Left cardiac atrium (tissue), 4 donors: ENCODE measurements at regions not wholly inside any gene's neighbourhood (a gene's known extent, or its start where the extent isn't known, plus 50 kb on each side); places are given as distances from the start of the nearest gene placed in this dataset.

ENCODE experiments used
- ATAC-seq, 2 donors: fragments of 200-7000 bp; cut with Tn5 transposase; one replicate each; pipeline ENCODE4 v1.9.1; 2020; ENCODE audit warnings: mild to moderate bottlenecking in 2 of 2, moderate library complexity in 2 of 2
- DNase-seq: peaks from one replicate; pipeline ENCODE4 v3.0.0-alpha.2; 2020
- intact Hi-C, 2 donors: fragments of 100-400 bp; cut with DNase I; formaldehyde crosslinking; loops; one replicate each; pipeline versions ENCODE4 v1.14.1 to v1.15.1; 2022 to 2023
- donor health status: DM: no; HTN: yes; CAD: no.
- donor health status: DM: no; HTN: yes; CAD: no; lungs with severe emphysema.
- donor health status: DM: yes; HTN: yes; CAD: no.
- donor health status: Dilated cardiomyopathy.

DNA sequence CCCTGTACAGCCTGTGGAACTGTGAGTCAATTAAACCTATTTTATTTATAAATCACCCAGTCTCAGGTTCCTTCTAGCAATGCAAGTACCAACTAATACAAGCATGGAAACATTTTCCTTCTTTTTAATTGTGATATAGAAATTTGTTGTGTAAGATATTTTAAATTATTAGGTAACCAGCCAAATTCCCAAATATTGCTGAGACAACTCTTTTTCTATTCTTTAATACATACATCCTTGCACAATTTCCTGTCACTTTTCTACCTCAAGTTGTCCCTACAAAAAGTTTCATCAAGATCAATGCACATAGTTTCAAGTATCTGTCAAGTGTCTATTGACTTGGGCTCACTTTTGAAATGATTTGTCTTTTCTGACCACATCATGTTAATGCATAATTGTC, 488.6 kb downstream of the ACTL7B start:
- DNase-seq: no peak
- intact Hi-C loops: no loop called here
- ATAC-seq: no peak

DNA sequence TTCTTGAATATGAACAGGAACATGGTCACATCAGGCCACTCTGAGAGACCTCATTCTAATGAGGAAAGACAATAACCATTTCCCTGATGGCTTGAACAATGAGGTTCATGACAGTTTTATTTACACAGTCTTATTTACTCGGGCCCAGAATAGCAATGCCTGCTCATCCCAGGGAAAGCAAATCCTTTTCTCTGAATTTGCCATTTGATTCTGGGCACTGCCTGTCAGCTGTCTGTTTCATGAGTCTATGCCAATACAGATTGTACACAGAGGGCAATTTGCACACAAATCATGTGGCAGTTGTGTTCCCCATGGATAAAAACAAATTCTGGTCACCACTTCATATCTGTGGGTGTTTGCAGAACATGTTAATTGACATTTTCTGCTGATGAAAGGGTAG, 492.5 kb downstream of the ACTL7B start:
- DNase-seq (no peak), ATAC-seq (no peak)
- intact Hi-C loops: no loop called here

DNA sequence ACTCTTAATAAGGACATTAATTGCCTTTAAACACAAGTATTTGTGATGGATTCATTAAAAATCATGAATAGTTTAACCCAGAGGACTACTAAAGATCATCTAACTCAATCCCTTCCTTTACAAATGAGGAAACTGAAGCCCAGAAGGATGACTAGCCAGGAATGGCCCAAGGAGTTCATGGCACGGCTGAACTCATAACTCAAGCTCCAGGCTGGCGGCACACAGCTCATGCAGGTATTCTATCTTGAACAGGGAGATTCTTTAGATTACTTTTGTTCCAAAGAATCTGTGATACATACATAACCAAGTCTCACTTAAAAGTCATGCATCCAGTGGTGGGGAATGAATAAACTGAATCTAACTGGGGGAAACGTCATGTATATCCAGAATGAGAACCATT, 495.5 kb downstream of the ACTL7B start:
- no peak for DNase-seq
- ATAC-seq: no peak
- intact Hi-C loops: no loop called here

DNA sequence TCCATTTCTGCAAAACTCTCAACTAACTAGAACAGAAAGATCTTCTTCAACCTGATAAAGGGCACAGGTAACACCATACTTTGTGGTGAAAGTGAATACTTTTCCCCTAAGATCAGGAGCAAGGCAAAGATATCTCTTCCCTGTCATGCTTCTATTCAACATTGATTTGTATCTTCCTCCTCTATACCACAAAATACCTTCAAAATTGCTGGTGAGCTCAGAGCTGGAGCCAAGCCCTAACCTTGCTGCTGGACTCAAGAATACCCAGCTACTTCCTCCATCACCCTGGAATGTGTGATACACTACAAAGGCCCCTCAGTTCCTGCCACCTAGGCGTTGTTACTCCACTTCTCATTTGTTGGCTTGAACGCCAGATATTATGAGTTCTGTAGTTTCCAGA, 499.0 kb downstream of the ACTL7B start:
- intact Hi-C loops: no loop called here
- ATAC-seq: no peak

DNA sequence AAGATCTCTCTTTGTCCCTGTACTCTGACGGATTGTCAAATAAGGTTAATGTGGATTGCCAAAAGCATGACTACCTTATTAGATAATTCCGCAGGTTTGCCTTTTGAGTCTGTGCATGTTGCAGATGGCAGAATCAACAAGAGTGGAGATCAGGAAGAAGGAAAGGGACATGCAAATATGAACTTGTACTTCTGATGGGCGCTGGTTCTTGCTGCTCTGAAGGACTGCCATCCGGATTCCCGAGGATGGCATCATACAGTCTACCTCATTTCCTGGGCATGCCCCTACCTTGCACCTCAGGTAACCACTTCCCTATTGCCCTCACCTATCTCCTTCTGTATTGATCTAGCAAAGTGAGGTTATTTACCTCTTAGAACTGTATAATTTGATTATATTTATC, 504.2 kb downstream of the ACTL7B start:
- DNase-seq (no peak), ATAC-seq (no peak)
- intact Hi-C loops: no loop called here

More for the DNA sequence above, 499.0 kb downstream of the ACTL7B start:
- DNase-seq: no peak

DNA sequence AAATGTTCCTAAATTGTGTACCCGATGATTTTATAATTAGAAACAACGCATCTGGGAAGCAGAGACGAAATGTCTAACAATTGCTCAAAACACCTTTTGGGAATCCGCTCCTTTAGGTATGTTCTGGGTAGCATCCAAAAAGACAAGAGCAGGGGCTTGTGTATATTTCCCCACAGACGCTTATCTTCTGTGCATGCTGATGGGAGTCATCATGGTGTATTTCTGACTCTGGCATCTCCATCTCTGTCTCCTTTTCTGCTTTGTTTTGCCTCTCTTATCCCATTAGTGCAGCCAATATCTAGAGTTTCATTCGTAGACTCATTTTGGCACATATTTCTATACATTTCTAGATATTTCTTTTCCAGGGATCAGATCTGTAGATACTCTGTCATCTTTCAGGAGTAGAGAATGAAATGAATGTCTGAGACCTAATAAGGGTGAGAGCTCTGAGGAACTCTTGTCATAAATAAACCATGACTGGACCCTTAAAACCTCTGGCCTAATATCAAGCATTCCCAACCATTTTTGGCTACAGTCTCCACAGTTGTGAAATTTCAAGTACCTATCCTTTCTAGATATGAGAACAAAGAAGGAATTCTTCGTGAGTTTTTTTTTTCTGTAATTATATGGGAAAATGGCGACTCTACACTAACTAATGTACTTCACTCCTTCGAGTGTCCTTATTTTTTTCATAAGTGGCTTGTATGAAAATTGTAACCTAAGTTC, 508.2 kb downstream of the ACTL7B start:
- intact Hi-C loops: no loop called here

DNA sequence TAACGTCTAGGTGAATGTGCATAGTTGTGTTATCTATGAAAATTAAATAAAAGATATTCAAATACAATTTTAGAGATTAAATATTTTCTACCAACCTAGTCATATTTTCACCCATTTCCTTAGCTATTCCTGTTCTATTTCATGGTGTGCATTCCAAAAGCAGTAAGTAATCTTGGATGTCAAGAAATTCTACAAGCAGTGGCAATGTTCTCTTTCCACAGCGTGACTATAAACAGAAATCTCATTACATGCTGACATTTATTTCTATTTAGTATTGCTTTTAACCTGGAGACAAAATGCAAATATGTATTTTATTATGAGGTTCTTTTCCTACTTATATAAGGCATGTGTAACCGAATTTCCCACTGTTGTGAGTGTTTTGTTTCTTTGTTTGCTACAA, 510.0 kb downstream of the ACTL7B start:
- intact Hi-C loops: no loop called here
- ATAC-seq (no peak), DNase-seq (no peak)

More for the DNA sequence above, 508.2 kb downstream of the ACTL7B start:
- DNase-seq: no peak
- ATAC-seq: peak in 1 of 2 donors; percentile 53

DNA sequence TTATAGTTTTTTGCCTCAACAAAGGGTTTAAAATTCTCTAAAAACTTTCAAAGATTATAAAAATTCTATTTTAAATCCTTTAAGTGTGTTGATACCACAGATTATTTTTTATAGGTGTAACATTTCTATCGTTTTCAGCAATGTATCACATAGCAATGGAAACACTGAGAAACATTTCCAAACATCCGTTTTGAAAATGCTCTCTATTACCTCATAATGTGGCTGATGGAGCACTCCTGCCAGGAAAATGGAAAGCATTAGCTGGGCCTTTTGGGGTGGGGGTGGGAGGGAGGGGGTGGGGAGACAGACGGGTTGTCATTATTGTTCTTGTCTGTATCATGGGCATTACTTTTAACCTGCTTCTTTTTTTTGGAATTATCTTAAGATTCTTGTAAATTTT, 516.5 kb downstream of the ACTL7B start:
- DNase-seq (no peak), ATAC-seq (no peak)
- intact Hi-C loops: no loop called here

DNA sequence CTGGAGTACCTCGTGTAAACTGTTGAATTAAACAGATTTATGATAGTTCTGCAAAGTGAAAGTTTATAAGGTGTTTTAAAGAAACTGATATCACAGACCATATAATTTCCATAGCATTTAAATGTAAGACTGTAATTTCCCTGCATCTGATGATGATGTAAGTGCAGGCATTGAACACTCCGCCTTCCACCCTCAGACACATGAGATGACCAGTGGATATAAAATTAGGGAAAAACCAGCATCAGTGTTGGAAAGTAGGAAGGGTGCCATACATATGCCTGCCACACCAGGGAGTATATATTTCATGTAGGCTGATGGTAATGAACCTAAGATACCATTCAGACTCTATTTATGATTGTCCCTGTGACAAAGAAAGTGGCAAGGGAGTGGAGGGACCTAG, 519.2 kb downstream of the ACTL7B start:
- DNase-seq: no peak
- intact Hi-C loops: no loop called here

DNA sequence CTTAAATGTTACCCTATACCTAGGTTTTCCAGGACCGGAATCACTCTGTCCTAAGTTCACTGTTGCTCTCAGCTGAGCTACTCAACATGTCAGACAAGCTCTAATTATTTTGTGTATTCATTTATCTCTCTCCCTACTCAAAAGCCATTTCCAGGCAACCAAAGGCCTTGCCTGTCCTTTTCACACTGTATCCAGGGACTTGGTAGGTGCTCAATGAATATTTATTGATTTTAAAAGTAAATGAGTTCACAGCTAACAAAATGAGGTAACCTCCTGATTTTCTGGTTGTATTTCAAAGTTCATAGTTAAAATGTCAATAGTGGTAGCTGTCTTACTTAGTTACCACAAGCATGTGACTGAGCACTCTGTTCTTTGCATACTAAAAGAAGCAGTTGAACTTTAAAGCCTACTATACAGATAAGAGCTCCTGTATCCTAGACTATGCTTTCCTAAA, 522.2 kb downstream of the ACTL7B start:
- ATAC-seq: no peak
- intact Hi-C loops: no loop called here
- DNase-seq: no peak

More for the DNA sequence above, 519.2 kb downstream of the ACTL7B start:
- no peak for ATAC-seq

DNA sequence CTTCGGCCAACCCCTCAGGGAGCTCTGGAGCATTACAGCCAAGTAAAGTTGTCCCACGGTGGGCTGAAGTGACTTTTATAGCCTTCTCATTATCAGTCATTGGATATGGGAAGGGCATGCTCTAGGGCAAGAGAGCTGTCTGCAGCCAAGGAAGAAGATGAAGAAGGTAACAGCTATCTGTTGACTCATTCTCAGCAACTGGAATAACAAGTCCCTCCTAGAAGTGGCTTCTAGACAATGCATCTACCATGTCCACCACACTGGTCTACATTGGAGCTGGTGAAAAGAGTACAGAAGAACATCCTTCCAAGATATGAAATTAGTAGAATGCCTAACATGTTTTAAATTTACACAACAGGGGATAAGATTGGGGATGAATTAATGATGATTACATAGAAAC, 524.2 kb downstream of the ACTL7B start:
- intact Hi-C loops: no loop called here
- no peak for DNase-seq
- no peak for ATAC-seq

DNA sequence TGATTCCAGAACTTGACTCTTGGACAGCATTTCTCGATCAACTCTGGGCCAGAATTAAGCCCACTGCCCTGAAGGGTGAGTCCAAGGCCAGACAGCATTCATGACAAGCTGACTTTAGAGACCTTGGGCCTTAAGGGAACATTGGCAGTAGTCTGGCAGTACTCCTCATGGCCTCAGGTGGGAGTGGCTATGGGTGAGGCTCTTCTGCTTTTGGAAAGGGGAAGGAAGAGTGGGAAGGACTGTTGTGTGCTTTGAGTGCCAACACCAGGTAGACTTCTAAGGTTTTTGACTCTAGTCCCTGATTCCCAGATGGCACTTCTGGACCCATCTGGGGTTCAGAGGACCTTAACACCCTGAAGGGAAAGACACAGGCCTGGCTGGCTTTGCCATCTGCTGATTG, 530.4 kb downstream of the ACTL7B start:
- intact Hi-C loops: no loop called here
- DNase-seq (no peak), ATAC-seq (no peak)

DNA sequence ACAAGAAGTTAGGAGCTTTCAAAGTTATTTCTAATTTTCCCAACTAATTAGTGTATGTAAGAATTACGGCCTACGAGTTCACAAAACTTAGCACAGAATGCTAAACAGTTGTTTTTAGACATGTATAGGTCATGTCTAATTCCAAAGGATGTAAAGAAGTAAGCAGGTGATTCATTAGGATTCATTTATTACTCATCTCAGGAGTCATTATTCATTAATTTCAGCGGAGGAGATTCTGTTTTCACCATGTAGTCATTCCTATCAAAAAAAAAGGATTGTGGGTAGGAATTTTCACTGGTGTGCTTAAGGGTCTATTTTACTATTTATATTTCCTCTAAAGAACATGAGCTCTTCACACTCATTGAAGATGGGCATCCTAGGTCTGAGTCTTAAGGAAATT, 532.2 kb downstream of the ACTL7B start:
- no peak for DNase-seq
- no peak for ATAC-seq
- intact Hi-C loops: no loop called here

DNA sequence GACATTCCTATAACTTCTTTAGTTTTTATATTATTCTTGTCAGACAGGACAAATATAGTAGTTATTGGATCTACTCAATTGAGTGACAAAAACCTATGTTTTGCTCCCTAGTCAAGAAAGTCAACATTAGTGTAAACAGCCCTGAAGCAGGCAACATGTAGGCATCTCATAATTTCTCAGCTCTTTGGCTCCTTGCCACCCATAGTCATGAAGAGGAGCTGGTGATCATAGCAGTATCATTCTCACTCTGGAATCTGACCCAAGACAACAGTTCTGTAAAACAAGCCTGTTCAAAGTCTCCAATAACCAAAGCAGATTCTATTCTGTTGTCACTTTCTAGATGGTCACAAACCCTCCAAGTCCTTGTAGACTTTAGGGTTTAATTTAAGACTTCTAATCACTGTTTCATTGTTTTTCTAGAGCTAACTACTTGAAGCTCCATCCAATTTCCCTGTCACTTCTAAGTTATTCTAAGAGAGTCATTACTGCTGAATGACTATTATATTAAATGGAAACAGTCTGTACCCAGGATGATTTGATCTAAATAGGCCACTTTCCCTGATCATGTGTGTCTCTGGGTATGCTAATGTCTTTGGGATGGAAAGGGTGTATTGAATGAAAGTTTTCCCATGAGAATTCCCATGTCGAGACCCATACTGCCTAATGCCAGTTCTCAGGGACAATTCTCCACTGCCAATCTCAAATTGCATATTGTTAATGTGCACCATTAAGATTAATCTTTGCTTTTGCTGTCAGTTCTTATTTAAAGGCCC, 533.3 kb downstream of the ACTL7B start:
- DNase-seq: no peak
- intact Hi-C loops: no loop called here
- ATAC-seq: no peak

DNA sequence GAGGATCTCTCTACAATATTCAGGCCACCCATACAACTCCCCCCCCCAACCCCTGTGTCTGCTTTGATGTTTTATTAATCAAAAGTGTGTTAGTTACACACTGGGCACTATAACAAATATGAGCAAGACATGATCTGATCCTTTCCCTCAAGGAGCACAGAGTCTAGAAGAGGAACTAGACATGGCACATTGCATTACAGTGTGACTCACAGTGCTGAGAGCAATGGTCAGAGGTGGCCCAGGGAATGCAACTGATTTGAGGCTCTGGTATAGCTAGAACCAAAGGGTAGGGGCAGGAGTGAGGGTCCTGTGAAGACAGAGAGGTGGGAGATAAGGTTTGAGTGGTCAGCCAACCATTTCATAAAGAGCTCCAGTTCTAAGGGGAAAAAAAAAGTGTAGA, 539.2 kb downstream of the ACTL7B start:
- ATAC-seq: no peak
- DNase-seq: no peak
- intact Hi-C loops: no loop called here

DNA sequence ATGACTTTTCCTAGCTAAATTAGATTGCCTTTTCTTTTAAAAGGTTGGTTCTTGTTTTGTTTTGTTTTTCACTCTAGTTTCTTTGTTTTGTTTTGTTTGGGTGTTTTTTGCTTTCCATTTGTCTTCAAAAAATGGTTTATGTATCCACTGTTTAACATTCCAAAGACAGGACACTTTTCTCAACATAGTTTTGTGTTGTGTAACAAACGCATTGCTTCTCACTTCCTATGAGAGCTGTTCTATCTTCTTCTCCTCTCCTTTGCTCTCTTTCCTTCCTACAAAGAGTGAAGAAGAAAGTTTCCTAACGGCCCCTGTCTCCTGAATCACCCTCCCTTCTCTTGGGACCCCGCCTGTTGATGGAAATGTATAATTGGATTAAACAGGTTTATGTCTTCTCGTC, 539.7 kb downstream of the ACTL7B start:
- ATAC-seq (no peak), DNase-seq (no peak)
- intact Hi-C loops: no loop called here

DNA sequence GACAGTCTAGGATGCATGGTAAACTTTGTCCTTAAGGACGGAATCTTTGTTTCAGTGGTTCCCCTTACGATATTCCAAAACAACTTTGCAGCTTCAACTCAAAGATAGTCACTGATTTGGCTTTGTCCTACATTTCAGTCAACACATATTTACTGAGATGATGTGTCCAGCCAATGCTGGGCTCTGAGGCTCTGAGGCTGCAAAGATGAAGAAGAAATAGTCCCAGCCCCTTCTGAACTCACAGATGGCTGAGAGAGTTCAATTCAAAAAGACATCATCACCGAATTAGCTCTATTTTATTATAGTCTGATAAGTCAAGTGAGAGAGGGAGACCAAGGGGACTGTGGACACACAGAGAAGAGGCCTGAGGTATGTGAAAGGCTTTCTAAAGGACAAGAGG, 544.0 kb downstream of the ACTL7B start:
- no peak for ATAC-seq
- DNase-seq: no peak
- intact Hi-C loops: loop anchor here in 1 of 2 donors (2.0 kb wide), 1 partner anchor 23 kb away; no protein-coding TSS in a partner anchor

DNA sequence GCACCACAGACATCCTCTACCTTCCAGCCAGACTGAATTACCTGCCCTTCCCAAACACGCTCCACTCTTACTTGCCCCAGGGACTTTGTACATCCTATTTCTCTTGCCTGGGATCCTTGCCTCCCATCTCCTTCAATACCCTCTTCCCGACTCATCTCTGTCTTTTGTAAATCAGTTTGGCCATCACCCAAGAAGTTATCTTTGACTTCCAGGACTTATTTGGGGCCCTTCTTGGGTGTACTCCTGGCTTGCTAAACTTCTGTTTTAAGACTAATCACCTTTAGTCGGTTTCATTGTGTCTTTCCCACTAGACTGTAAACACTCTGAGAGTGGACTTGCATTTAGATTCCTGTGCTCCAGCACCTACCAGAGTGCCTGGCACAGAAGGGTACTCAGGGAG, 545.6 kb downstream of the ACTL7B start:
- intact Hi-C loops: loop anchor here in 1 of 2 donors (2.0 kb wide), 1 partner anchor 25 kb away; no protein-coding TSS in a partner anchor
- ATAC-seq (no peak), DNase-seq (no peak)

DNA sequence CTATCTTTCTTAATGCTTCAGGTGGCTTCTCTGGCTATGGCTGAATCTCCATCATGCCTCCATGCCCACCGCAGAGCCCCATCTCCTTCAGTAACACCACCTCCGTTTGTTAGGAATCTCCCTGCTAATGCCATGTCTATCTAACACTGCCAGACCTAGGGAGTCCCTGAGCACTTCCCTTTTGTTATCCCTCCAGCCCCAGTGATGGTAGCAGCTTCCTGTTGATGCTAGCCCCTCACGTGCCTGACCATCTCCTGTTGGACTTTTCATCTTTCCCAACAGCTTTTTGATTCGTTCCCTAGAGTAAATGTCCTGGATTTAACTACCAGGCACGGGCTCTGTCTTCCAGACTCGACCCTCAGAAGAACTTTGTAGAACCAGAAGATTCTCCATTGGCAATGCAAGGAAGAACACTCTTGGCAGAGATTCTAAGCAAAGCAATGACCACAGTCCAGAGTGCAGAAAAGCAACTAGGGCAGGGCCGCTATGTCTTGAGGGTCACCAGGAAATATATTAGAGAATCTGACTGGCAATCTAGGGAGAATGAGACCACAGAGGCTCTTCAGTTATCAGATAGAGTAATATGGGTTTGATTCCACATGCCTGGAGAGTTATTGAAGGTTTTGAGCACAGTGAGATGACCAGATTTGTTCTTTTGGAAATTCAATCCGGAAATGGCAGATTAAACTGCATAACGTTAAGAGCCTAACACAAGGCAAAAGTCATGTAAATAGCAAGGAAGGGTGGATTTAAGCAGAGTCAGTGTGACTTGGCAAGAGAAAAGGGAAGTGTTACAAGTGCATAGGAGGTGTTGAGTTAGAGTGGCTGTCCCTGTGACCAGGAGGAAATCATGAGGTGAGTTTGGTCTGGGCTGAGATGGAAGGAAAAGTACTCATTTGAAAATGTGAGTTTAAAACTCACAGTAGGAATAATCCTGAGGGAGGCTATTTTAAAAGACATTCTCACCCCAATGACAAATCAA, 555.2 kb downstream of the ACTL7B start:
- no peak for DNase-seq
- intact Hi-C loops: no loop called here
- no peak for ATAC-seq

DNA sequence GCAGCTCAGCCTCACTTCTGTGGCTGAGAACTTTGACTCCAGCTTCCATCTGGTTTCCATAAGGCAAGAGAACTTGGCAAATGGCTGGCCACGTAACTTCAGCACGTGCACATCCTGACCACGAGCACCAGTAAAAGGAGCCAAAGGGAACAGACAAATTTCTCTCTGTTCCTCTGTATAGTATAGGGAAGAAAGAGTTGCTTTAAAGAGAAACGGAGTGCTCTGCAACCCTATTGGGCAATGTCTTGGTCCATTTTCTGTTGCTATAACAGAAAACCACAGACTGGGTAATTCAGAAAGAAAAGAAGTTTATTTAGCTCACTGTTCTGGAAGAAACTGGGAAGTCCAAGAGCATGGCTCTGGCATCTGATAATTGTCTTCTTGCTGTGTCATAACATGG, 558.7 kb downstream of the ACTL7B start:
- intact Hi-C loops: no loop called here
- peak in 1 of 2 donors; percentile 81 for ATAC-seq
- DNase-seq: peak; percentile 25
